NCI-H187 treated with DMSO at 0.1 percent for 48 hours (cell line): ENCODE measurements at regions not wholly inside any gene's neighbourhood (a gene's known extent, or its start where the extent isn't known, plus 50 kb on each side); places are given as distances from the start of the nearest gene placed in this dataset.

ENCODE experiments used
- DNase-seq: peaks from one replicate; lab custom pipeline; 2025; lab: John Stamatoyannopoulos, UW

GRCh38 chr5:114252226-114252625, 109.6 kb upstream of the KCNN2 start:
- DNase-seq = no peak

DNA sequence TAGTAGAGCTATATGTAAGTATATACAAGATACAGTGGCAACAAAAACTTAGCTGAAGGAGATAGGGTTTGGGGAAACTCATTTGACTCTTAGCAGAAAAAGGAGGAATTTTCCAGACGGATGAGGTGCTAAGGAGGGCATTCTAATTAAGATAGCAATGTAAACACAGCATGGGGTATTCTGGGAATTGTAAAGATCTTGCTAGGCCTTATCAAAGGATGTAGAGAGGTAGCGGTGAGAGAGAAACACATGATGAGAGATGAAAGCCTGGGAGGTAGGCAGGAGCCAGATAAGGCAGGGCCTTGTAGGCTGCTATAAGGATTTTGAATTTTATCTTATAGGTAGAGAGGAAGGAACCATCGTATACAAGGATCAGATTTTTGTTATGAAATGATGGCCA, 106.6 kb upstream of the KCNN2 start:
- DNase-seq = no peak

DNA sequence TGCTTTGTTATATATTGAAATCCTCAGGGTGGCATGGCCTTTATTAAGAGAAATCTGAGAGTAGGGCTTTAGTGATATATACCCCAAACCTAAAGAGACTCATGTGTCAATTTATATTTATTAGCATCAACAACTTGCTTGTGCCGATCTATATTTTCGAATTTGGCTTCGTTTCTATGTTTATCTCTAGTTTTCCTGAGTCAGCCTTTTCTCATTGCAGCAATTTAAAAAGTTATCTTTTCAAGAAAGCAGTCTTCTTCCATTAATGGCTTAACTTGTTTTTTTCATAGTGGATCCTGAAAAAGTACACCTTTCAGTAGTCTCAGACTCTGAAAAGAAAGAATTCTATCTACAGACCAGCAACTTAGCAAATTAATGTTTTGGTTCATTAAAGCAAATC, 99.9 kb upstream of the KCNN2 start:
- DNase-seq = no peak

GRCh38 chr5:114265432-114266060, 96.3 kb upstream of the KCNN2 start:
- DNase-seq = no peak

DNA sequence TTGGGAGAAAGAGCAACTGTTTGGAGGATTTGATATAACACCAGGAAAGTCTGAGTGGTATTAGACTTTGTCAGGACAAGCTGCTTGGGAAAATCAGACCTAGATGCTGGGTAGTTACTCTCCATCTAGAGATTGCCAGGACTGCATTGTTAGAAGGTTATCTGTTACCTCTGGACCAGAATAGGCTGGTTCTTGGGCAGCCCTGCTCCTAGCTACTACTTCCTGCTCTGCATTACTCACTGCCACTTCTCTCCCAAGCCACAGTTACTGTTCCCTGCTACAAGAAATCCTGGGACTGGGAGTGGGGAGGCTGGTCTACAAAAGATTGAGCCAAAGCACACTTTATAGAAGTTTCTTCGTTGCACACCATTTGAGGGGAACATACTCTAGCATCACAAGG, 95.5 kb upstream of the KCNN2 start:
- DNase-seq = no peak

DNA sequence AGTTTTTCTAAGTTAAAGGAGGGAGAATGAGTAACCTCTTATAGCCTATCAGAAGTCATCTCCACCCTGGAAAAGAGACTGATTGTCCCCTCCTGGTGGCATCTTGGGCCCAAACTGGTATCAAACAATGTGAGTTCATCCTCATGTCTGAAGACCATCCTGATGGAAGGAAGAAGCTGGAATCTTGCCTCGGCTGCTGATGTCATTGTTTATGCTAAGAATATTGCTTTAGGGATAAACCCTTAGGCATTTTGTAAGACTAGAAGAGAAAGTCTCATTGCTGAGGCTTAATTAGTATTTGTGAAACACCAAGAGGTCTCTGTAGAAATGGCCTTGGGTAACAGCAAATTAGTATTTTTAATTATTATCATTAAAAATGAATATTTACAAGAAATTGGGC, 65.7 kb upstream of the KCNN2 start:
- no peak for DNase-seq

DNA sequence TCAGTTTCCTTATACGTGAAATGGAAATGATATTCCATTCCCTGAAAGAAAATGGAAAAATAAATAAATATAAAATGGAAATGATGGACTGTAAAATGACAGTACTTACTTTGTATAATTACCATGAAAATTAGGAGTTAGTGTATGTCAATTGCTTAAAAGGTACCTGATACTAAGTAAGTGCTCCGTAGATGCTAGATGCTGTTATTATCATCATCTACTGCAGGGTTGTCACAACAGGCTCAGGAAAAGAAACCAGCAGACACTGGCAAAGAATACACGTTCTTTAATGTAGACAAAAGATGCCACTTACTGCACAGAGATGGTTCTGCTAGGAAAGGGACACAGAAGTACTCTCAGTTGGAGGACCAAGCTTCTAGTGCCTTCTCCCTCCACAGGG, 64.0 kb upstream of the KCNN2 start:
- no peak for DNase-seq

DNA sequence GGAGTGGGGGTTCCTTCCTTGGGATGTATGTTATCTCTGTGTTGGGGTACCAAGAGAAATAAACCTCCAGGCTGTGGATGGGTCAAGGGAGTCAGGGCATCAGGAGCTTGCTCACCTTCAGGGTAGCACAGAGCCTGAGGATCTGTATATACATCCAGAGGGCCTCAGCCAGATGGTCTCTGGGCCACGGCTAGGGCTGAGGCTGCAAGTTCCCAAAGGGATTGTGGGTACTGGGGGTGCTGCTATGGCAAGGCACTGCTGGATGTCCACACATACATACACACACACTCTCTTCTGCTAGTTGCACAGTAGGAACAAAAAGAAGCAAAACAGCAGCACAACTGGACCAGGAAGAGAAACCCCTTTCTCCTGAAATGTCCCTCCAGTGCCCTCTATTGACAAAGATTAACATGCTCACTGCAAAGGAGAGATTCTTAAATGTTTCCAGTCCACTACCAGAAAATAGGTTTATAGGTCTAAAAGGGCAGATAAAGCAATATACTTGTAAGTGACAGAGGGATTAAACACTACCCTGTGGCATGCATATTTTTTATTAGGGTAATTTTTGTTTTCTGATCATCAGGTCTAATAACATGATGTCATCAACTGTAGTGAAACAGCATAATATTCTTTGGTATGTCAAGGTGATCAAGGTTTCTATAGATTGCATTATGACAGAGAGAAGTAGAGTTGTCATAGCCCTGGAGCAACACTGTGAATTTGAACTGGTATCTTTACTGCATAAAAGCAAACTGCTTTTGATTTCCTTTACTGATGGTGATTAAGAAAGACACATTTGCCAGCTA, 56.3 kb upstream of the KCNN2 start:
- no peak for DNase-seq

- no peak for DNase-seq
Observed at GRCh38 chr5:114308017-114308416, 53.9 kb upstream of the KCNN2 start.

DNA sequence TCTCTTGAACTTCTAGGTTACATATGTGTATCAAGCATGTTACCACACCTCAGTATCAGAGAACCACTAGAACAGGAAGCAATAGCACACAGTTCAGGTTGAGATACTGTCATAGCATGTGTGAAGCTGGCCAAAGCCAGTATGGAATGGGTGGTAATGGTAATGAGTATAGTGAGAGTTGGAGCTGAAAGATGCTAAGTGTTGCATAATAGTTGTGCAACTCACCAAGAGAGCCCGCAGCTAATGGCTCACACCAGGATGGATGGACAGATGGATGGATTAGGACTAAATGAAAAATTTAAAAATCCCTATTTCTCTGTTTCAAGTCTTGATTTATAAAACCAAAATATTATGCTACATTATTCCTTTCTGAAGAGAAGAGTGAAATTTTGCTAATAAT, 53.4 kb upstream of the KCNN2 start:
- no peak for DNase-seq

DNA sequence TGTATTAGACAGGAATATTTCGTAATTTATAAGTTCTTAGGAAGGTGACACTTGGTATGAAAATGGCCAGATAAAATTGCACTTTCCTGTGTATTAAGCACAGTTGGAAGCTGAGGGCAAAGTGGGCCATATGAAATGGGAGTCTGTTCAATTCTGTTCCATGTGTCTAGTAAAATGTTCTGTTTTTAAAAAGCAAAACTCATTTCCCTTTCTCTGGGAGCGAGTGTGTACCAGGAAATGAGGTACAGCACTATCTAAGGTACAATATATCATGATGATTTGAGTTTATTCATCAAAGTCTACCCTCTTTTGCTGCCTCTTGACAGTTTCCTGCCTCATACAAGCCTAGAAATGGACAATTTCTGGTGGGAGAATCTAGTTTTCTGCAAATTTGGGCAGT, 51.2 kb upstream of the KCNN2 start:
- DNase-seq = no peak

- no peak for DNase-seq
Observed at GRCh38 chr5:114311281-114311680, 50.6 kb upstream of the KCNN2 start.

DNA sequence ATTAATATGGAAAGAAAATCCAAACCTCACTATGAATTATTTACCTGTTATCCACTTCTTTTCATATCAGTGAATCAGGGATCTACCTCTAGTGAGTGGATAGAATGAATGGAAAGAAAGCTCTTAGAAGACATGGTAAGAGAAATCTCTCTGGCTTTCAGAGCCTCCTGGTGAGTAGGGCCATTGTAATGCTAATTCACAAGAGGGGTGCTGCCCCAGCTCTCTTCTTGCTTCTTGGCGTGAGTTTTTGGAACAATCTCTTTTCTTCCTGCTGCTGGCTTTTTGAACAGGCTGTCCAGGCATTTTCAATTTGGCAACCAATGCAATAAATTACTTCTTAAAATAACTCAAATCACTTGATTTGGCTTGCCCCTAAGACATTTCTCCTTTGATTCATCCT, 49.9 kb upstream of the KCNN2 start:
- DNase-seq = no peak
